ENCODE measurements at regions not wholly inside any gene's neighbourhood (a gene's known extent, or its start where the extent isn't known, plus 50 kb on each side); places are given as distances from the start of the nearest gene placed in this dataset.
"Not testable (repeated sequence)": the region's sequence is repeated elsewhere in the genome, so short reads cannot be mapped to it uniquely, and the experiment has no call there.

GRCh38 chr15:57878573-57878972, 172.1 kb downstream of the POLR2M start:
- Mint-ChIP-seq H3K27me3 (peaks cover 7% of the 10 kb centered on the region), H3K36me3 (peaks cover 2% of the 10 kb centered on the region), H3K27ac (no peak overlapping the region), H3K9me3 (peaks cover 9% of the 10 kb centered on the region), H3K4me1 (no peaks in the 10 kb centered on the region), H3K4me3 (no peak overlapping the region)
- DNase-seq (ENCODE audit: low spot score in 2 of 2) = no peak
- ATAC-seq (ENCODE audit: low read depth) = no peak

- DNase-seq (ENCODE audit: low spot score in 2 of 2) (no peak), ATAC-seq (ENCODE audit: low read depth) (no peak)
- peaks cover 5% of the 10 kb centered on the region for H3K9me3 Mint-ChIP-seq
- H3K27me3 Mint-ChIP-seq = peaks cover 12% of the 10 kb centered on the region
- no peak overlapping the region for H3K27ac Mint-ChIP-seq
- no peaks in the 10 kb centered on the region for H3K36me3 Mint-ChIP-seq
- H3K4me1 Mint-ChIP-seq = no peaks in the 10 kb centered on the region
- no peak overlapping the region for H3K4me3 Mint-ChIP-seq
These were observed 174.8 kb downstream of the POLR2M start for GRCh38 chr15:57881361-57881760.

GRCh38 chr15:57881972-57882371, 175.5 kb downstream of the POLR2M start:
- Mint-ChIP-seq H3K9me3 (peaks cover 4% of the 10 kb centered on the region), H3K27me3 (peaks cover 14% of the 10 kb centered on the region), H3K27ac (no peak overlapping the region), H3K4me3 (no peak overlapping the region), H3K4me1 (no peaks in the 10 kb centered on the region), H3K36me3 (no peaks in the 10 kb centered on the region)
- DNase-seq (ENCODE audit: low spot score in 2 of 2) = no peak
- no peak for ATAC-seq (ENCODE audit: low read depth)

GRCh38 chr15:57883701-57884100, 177.2 kb downstream of the POLR2M start:
- Mint-ChIP-seq H3K36me3 (no peaks in the 10 kb centered on the region), H3K9me3 (no peaks in the 10 kb centered on the region), H3K27ac (no peak overlapping the region), H3K4me1 (no peaks in the 10 kb centered on the region), H3K27me3 (peaks cover 11% of the 10 kb centered on the region), H3K4me3 (no peak overlapping the region)
- ATAC-seq (ENCODE audit: low read depth) (no peak), DNase-seq (ENCODE audit: low spot score in 2 of 2) (no peak)

GRCh38 chr15:57884936-57885335, 178.4 kb downstream of the POLR2M start:
- Mint-ChIP-seq H3K4me1 (no peaks in the 10 kb centered on the region), H3K36me3 (no peaks in the 10 kb centered on the region), H3K4me3 (no peak overlapping the region), H3K27me3 (peaks cover 14% of the 10 kb centered on the region), H3K9me3 (no peaks in the 10 kb centered on the region), H3K27ac (no peak overlapping the region)
- ATAC-seq (ENCODE audit: low read depth) (no peak), DNase-seq (ENCODE audit: low spot score in 2 of 2) (no peak)

- Mint-ChIP-seq H3K27ac (no peak overlapping the region), H3K36me3 (no peaks in the 10 kb centered on the region), H3K27me3 (peaks cover 14% of the 10 kb centered on the region), H3K4me3 (no peak overlapping the region), H3K4me1 (no peaks in the 10 kb centered on the region), H3K9me3 (no peaks in the 10 kb centered on the region)
- ATAC-seq (ENCODE audit: low read depth) (no peak), DNase-seq (ENCODE audit: low spot score in 2 of 2) (no peak)
These were observed 178.9 kb downstream of the POLR2M start for GRCh38 chr15:57885435-57885834.

GRCh38 chr15:57887825-57888224, 177.7 kb downstream of the ALDH1A2 start:
- no peak for ATAC-seq (ENCODE audit: low read depth)
- Mint-ChIP-seq H3K27me3 (peaks cover 15% of the 10 kb centered on the region), H3K9me3 (peaks cover 3% of the 10 kb centered on the region), H3K36me3 (no peaks in the 10 kb centered on the region), H3K4me3 (no peak overlapping the region), H3K4me1 (no peaks in the 10 kb centered on the region), H3K27ac (no peak overlapping the region)
- DNase-seq (ENCODE audit: low spot score in 2 of 2) = no peak

- no peaks in the 10 kb centered on the region for H3K36me3 Mint-ChIP-seq
- H3K4me1 Mint-ChIP-seq = no peaks in the 10 kb centered on the region
- peaks cover 3% of the 10 kb centered on the region for H3K9me3 Mint-ChIP-seq
- H3K4me3 Mint-ChIP-seq = no peak overlapping the region
- no peak for DNase-seq (ENCODE audit: low spot score in 2 of 2)
- no peak overlapping the region for H3K27ac Mint-ChIP-seq
- ATAC-seq (ENCODE audit: low read depth) = no peak
- peaks cover 8% of the 10 kb centered on the region for H3K27me3 Mint-ChIP-seq
These were observed 175.2 kb downstream of the ALDH1A2 start for GRCh38 chr15:57890351-57890750.

GRCh38 chr15:57890878-57891277, 174.6 kb downstream of the ALDH1A2 start:
- no peak overlapping the region for H3K27ac Mint-ChIP-seq
- ATAC-seq (ENCODE audit: low read depth) (no peak), DNase-seq (ENCODE audit: low spot score in 2 of 2) (no peak)
- H3K4me1 Mint-ChIP-seq = no peaks in the 10 kb centered on the region
- H3K27me3 Mint-ChIP-seq = peaks cover 8% of the 10 kb centered on the region
- no peak overlapping the region for H3K4me3 Mint-ChIP-seq
- peaks cover 3% of the 10 kb centered on the region for H3K9me3 Mint-ChIP-seq
- no peaks in the 10 kb centered on the region for H3K36me3 Mint-ChIP-seq

GRCh38 chr15:57892181-57892580, 173.3 kb downstream of the ALDH1A2 start:
- no peak for ATAC-seq (ENCODE audit: low read depth)
- Mint-ChIP-seq H3K4me3 (no peak overlapping the region), H3K4me1 (no peaks in the 10 kb centered on the region), H3K9me3 (peaks cover 3% of the 10 kb centered on the region), H3K36me3 (no peaks in the 10 kb centered on the region), H3K27me3 (peaks cover 5% of the 10 kb centered on the region), H3K27ac (no peak overlapping the region)
- DNase-seq (ENCODE audit: low spot score in 2 of 2) = no peak

GRCh38 chr15:57893040-57893439, 172.5 kb downstream of the ALDH1A2 start:
- Mint-ChIP-seq H3K27me3 (peaks cover 5% of the 10 kb centered on the region), H3K9me3 (peaks cover 3% of the 10 kb centered on the region), H3K36me3 (no peaks in the 10 kb centered on the region), H3K27ac (no peak overlapping the region), H3K4me1 (no peaks in the 10 kb centered on the region), H3K4me3 (no peak overlapping the region)
- DNase-seq (ENCODE audit: low spot score in 2 of 2) = no peak
- ATAC-seq (ENCODE audit: low read depth) = no peak

GRCh38 chr15:57895291-57895690, 170.2 kb downstream of the ALDH1A2 start:
- ATAC-seq (ENCODE audit: low read depth) = no peak
- no peak overlapping the region for H3K4me3 Mint-ChIP-seq
- H3K36me3 Mint-ChIP-seq = no peaks in the 10 kb centered on the region
- DNase-seq (ENCODE audit: low spot score in 2 of 2) = no peak
- peaks cover 3% of the 10 kb centered on the region for H3K9me3 Mint-ChIP-seq
- no peak overlapping the region for H3K27ac Mint-ChIP-seq
- no peaks in the 10 kb centered on the region for H3K4me1 Mint-ChIP-seq
- peaks cover 2% of the 10 kb centered on the region for H3K27me3 Mint-ChIP-seq

- no peaks in the 10 kb centered on the region for H3K4me1 Mint-ChIP-seq
- H3K36me3 Mint-ChIP-seq = no peaks in the 10 kb centered on the region
- DNase-seq (ENCODE audit: low spot score in 2 of 2) (no peak), ATAC-seq (ENCODE audit: low read depth) (no peak)
- H3K27me3 Mint-ChIP-seq = no peaks in the 10 kb centered on the region
- H3K27ac Mint-ChIP-seq = no peak overlapping the region
- peaks cover 3% of the 10 kb centered on the region for H3K9me3 Mint-ChIP-seq
- no peak overlapping the region for H3K4me3 Mint-ChIP-seq
These were observed 169.4 kb downstream of the ALDH1A2 start for GRCh38 chr15:57896114-57896513.

GRCh38 chr15:57896899-57897298, 168.6 kb downstream of the ALDH1A2 start:
- not testable (repeated sequence) for H3K4me3 Mint-ChIP-seq; H3K36me3 Mint-ChIP-seq; H3K27me3 Mint-ChIP-seq; DNase-seq (ENCODE audit: low spot score in 2 of 2); H3K27ac Mint-ChIP-seq; H3K4me1 Mint-ChIP-seq; H3K9me3 Mint-ChIP-seq; ATAC-seq (ENCODE audit: low read depth)

GRCh38 chr15:57897870-57898269, 167.6 kb downstream of the ALDH1A2 start:
- Mint-ChIP-seq H3K4me3 (no peak overlapping the region), H3K9me3 (no peaks in the 10 kb centered on the region), H3K27me3 (no peaks in the 10 kb centered on the region), H3K4me1 (no peaks in the 10 kb centered on the region), H3K36me3 (no peaks in the 10 kb centered on the region), H3K27ac (no peak overlapping the region)
- DNase-seq (ENCODE audit: low spot score in 2 of 2) (no peak), ATAC-seq (ENCODE audit: low read depth) (no peak)

GRCh38 chr15:57902155-57902554, 163.4 kb downstream of the ALDH1A2 start:
- no peaks in the 10 kb centered on the region for H3K36me3 Mint-ChIP-seq
- DNase-seq (ENCODE audit: low spot score in 2 of 2) (no peak), ATAC-seq (ENCODE audit: low read depth) (no peak)
- H3K9me3 Mint-ChIP-seq = no peaks in the 10 kb centered on the region
- H3K4me3 Mint-ChIP-seq = no peak overlapping the region
- H3K4me1 Mint-ChIP-seq = no peaks in the 10 kb centered on the region
- peaks cover 9% of the 10 kb centered on the region for H3K27me3 Mint-ChIP-seq
- no peak overlapping the region for H3K27ac Mint-ChIP-seq

Measured in memory B cell (primary cell).